GM12875 (cell line): ENCODE measurements at regions not wholly inside any gene's neighbourhood (a gene's known extent, or its start where the extent isn't known, plus 50 kb on each side); places are given as distances from the start of the nearest gene placed in this dataset.

ENCODE experiments used
- H3K4me3 ChIP-seq: one replicate; pipeline ENCODE4 v1.5.1; 2011; ENCODE audit warnings: low read depth, low read length, control low read depth
- TF ChIP-seq, protein P1 (sequence below): IDR thresholded peaks from 2 replicates; pipeline ENCODE4 v1.5.1; 2011; ENCODE audit warnings: low read depth, mild to moderate bottlenecking, control low read depth, inconsistent platforms, low read length, moderate library complexity, borderline replicate concordance; ENCODE audit not compliant: insufficient read depth

DNA sequence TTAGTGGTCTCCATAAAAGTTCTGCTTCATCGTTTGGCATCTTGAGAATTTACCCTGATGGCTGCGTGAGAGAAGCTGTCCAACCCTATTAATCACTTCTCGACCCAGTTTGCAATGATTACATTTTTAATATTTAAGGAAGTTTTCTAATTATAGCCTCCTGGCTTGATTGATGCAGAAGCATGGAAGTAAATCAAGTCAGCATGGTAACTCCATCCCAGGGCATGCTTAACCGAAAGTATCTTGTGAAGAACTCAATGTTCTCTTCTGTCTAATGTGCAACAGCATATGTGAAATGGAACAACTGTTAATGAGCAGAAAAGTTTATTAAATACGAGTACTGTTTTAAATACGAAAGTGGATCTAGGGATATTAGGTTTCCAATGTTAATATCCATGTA is 278.9 kb upstream of the CD180 start:
- TF ChIP-seq, protein P1, sequence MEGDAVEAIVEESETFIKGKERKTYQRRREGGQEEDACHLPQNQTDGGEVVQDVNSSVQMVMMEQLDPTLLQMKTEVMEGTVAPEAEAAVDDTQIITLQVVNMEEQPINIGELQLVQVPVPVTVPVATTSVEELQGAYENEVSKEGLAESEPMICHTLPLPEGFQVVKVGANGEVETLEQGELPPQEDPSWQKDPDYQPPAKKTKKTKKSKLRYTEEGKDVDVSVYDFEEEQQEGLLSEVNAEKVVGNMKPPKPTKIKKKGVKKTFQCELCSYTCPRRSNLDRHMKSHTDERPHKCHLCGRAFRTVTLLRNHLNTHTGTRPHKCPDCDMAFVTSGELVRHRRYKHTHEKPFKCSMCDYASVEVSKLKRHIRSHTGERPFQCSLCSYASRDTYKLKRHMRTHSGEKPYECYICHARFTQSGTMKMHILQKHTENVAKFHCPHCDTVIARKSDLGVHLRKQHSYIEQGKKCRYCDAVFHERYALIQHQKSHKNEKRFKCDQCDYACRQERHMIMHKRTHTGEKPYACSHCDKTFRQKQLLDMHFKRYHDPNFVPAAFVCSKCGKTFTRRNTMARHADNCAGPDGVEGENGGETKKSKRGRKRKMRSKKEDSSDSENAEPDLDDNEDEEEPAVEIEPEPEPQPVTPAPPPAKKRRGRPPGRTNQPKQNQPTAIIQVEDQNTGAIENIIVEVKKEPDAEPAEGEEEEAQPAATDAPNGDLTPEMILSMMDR: no peak
- H3K4me3 ChIP-seq: no peak overlapping the region

DNA sequence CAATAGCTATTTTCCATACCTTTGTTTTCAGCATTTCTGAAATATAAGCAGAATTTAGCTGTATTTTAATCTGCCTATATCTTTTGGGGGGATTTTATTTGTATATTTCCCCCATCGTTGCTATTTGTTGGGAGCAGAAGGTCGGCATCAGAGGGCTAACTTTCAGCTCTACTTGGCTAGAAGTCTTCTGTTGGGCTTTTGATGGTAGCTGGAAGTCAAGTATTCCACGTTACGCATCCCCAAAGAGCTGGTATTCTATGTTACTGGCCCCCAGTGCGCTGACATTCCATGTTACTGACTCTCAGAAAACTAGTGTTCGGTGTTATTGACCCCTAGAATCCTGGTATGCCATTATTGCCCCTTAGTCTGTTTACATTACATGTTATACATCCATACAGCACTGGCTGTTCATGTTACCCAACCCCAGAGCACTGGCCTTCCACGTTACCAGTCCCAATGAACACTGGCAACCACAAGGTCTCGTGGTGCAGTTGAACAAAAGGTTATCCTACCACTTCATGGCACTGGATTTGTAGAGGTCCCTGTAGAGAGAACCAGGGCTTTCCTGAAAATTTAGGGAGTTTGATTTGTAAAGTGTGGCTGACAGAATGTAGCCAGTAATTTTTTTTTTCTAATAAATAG is 278.1 kb upstream of the CD180 start:
- TF ChIP-seq, protein P1: no peak
- no peak overlapping the region for H3K4me3 ChIP-seq

DNA sequence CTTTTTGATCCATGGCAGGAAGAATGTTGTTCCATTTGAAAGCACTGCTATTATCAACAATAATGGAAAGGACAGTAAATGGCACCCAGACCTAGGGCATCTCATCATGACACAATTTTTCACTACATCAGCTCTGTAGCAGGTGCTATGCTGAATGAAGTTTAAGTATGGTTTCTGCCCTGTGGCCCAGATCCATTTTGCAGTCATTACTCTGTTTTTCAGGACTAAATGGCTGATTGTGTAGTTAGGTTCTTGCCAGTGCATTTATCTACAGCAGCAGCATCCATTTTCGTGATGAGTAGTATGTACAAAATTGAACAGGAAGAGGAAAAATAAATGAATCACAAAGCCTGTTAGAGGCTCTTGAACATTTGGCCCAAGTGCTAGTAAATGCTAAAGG is 270.5 kb upstream of the CD180 start:
- TF ChIP-seq, protein P1: no peak
- no peak overlapping the region for H3K4me3 ChIP-seq

DNA sequence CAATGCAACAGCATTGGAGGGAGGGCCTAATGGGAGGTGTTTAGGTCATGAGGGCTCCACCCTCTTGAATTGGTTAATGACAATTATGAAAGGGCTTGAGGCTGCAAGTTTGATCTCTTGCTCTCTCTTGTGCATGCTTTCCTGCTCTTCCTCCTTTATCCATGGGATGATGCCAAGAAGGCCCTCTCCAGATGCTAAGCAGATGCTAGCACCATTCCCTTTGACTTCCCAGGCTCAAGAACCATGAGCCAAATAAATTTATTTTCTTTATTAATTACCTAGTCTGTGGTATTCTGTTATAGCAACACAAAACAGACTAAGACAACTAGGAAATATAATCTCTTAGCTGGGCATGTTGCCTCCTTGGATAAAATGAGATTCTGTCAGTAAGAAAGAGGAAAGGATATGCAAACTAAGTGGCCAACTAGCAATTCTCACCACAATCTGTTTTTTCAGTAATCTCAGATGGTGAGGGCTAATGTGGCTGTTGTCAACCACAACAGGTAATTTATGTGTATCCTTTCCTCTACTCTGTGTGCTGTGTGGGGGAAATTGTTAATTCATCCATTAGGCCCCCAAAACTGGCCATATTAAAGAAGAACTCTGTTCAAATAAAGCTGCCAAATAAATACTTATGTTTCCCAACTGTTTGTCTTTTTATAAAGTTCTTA is 269.1 kb upstream of the CD180 start:
- H3K4me3 ChIP-seq: no peak overlapping the region
- TF ChIP-seq, protein P1: no peak

DNA sequence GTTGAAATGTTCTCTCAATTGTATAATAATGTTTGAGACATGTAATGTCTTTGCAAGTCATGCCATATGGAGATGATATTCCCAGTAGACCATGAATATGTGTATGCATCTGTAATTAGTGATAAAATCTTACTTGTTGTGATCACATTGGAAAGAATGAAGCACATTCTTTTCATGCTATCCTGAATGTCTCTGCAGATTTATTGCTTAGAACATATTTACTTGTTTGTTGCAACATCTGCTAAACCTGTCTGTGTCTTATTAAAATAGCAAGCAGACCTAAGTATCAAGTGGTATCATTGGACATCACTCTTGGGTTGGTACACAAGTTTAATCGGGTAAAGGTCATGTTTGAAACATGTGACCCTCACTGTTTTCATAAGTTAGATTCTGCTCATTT is 265.5 kb upstream of the CD180 start:
- H3K4me3 ChIP-seq: no peak overlapping the region
- TF ChIP-seq, protein P1: no peak

DNA sequence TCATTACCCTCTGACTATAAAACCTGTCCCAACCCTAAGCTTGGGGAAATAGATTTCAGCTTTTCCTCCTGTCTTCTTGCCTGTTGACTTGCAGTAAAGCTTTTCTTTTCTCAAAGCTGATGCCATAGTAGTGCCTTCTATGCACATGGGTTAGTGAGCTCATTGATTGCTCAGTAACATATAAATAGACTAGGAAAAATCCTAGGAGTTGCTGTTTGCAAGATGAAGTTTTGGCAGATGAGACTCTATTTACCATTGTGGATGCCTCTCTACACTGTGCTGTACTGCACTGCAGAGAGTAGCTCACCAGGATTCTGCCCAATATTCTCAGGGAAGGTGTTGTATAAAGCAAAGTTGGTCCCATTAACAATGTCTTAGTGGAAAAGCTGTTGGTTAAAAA is 262.7 kb upstream of the CD180 start:
- TF ChIP-seq, protein P1: no peak
- no peak overlapping the region for H3K4me3 ChIP-seq

DNA sequence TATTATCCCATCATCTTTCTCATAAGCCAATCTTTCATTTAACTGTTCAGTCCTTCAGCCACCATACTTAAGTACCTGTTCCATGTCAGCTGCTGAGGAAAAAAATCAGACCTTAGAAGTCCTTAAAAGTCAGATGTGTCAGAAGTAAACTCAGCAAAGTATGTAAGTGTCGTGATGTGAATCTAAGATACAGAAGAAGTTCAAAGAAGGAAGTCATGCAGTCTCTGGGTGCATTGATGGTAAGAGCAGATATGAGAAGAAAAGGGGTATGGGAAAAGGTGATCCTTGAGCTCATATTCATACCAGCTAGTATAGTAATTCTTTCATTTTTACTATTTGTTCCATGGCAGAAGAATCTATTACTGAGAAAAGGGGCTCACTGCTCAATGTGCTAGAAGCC is 259.4 kb upstream of the CD180 start:
- H3K4me3 ChIP-seq: no peak overlapping the region
- TF ChIP-seq, protein P1: no peak
